GM04503 (cell line): ENCODE measurements at regions not wholly inside any gene's neighbourhood (a gene's known extent, or its start where the extent isn't known, plus 50 kb on each side); places are given as distances from the start of the nearest gene placed in this dataset.
A peak's percentile ranks its signal among the peaks of the same experiment; 100 is the strongest.

Experiments used
- DNase-seq: peaks from one replicate; pipeline ENCODE4 v3.0.0-alpha.2; 2012; ENCODE audit warnings: low read depth

GRCh38 chr7:79872176-79872575, 262.5 kb upstream of the GNAI1 start:
- no peak for DNase-seq

DNA sequence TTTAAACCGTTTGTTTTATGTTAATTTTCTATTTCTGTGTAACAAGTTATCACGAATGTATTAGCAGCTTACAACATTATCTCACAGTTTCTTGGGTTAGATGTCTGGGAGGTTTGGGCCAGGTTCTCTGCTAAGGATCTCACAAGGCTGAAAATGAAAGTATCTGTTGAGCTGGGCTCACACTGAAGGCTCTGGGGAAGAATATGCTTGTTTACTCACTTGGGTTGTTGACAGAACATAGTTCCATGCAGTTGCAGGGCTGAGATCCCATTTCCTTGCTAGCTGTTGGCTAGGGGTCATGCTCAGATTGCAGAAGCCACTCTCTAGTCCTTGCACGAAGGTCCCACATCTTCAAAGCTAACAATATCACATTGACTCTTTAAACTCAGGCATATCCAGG, 266.6 kb upstream of the GNAI1 start:
- DNase-seq, result no peak

GRCh38 chr7:79862447-79863210, 272.0 kb upstream of the GNAI1 start:
- no peak for DNase-seq

DNA sequence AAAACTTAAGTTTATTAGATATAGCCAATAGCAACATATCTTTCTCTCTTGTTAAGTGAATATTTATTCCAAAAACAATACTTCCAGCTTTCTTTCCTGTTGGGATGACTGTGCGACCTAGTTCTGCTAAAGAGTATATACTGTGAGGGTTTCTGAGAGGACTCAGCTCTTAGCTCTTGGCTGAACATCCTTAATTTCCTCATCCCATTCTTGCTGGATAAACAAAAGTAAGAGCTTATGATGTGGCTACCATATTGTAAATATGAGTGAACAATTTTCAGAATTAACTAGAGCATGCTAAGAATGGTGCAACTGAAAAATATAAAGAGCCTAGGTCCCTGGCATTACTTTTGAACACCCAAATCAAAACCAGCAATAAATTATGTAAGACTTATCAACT, 279.5 kb upstream of the GNAI1 start:
- DNase-seq, result no peak

- no peak for DNase-seq
Observed at GRCh38 chr7:79854621-79855020, 280.0 kb upstream of the GNAI1 start.

DNA sequence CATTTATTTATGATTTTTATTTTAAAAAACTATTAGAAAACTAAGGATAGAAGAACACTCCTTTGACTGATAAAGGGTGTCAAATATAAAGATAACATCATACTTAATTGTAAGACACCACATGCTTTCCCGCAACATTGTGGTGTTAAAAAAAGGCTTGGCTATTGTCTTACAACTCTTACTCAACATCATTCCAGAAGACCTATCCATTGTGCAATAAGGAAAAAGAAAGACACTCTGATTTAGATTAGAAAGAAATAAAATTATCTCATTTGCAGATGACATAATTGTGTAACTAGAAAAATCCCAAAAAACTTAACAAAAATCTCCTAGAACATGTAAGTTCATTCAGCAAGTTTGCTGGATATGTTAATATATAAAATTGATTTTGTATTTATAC, 296.7 kb upstream of the GNAI1 start:
- DNase-seq, result no peak

GRCh38 chr7:79833616-79834015, 301.0 kb upstream of the GNAI1 start:
- no peak for DNase-seq

- DNase-seq, result no peak
Observed at GRCh38 chr7:79828866-79829265, 305.8 kb upstream of the GNAI1 start.

GRCh38 chr7:79823246-79823951, 311.2 kb upstream of the GNAI1 start:
- peak; percentile 11 for DNase-seq

DNA sequence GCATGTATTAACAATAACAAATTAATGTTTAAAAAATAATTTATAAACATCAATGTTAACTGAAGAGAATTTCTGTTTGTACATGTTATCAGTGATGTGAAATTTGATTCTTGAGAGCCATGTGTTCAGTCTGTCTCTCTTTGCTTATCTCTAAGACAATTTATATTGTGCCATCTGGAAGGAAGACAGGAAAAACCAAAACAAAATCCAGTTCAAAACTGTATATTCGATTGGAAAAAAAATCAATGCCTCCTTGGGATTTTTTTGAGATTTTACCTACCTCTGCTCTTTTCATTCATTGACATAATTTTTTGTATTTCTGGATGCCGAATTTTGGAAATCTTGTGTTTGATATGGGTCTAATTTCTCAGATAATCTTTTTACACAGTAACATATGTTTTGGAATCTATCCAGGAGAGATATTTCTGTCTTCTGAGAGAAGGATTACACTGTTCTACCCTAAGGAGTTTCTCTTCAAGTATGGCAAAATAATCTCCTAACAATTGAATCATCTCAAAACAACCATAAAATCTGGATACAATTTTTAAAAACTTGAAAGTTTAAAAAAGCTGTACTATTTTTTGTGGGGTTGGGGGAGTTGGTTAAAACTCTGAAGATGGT, 311.9 kb upstream of the GNAI1 start:
- DNase-seq, result no peak

GRCh38 chr7:79820387-79820786, 314.2 kb upstream of the GNAI1 start:
- no peak for DNase-seq

DNA sequence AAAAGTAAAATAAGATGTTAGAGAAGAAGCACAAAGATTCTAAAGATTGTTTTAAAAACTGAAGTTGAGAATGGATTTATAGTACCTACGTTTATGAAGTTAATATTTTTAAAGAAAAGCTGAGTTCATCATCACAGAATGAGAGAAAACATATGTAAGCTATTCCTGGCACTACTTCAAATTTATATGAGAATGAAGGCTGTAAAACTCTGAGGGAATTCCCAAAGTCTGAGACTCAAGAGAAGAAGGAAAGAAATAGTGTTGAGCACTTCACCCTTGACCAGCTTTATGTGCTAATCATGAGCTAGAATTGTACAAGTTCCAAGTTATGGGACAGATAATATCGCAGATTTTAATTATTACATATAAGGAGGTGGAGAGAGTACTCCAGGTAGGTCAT, 323.7 kb upstream of the GNAI1 start:
- DNase-seq, result no peak

GRCh38 chr7:79806161-79806734, 328.4 kb upstream of the GNAI1 start:
- DNase-seq, result no peak

- no peak for DNase-seq
Observed at GRCh38 chr7:79790656-79791262, 337.3 kb upstream of the MAGI2 start.

DNA sequence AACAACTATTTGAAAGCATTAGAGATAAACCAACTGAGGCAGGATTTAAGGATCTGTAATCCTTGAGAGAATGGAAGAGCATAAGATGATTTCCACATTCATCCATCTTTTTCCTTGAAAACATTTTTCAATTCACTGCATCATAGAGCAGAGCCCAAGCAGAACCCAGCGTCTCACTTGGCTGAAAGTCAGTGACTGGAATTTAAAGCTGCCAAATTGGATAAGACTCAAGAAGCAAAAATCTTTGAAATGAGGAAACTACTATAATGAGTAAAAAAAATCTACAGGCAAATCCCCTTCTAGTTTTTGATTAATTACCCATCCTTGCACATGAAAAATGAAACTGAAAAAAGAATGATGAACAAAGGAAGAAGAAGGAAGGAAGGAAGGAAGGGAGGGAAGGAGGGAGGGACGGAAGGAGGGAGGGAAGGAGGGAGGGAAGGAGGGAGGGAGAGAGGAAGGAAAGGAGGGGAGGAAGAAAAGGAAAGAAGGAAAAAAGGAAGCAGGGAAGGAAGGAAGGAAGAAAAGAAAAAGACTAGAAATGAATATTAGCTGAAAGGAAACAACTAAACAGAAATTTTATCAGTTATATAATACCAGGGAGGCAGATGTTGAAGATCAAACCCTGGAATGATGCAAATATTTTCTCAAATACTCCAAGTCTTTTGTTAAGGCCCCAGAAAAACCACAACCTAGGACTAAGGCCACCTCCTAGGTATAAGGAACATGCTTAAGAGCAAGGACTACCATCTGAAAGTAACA, 336.3 kb upstream of the MAGI2 start:
- DNase-seq, result no peak

DNA sequence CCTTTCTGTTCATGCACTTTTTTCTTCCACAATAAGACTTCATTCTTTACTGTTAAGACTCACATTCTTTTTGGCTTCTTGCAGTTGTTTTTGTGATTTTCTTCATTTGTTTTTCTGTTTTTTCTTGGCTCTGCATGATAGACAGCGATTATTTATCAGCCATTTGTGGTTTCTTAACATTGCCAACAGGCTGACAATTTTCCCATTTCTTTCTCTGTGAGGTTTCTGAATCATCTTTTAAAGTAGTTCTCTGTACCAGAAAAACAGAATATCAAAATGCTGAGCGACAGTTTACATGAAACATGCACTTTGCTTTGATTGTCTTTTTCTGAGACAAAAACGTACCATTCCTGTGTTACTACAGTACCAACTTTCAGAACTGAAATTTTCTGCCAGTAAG, 334.2 kb upstream of the MAGI2 start:
- no peak for DNase-seq

DNA sequence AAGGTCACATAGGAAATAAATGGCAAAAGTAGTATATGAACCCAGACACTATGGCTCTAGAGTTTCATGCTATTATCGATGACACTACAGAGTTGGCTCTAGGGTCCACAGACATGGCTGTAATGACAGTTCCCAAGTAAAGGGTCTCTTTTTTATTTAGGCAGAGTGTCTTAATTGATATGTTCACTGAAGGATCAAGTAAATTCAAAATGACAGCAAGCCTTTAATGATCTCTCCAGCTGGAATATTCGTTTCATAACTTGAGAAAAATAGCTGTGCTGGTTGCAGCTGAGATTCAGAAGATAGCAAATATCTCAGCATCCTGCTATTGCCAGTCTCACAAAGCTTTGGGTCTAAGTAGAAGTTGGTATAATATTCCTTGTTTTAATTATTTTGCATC, 333.6 kb upstream of the MAGI2 start:
- DNase-seq, result no peak

DNA sequence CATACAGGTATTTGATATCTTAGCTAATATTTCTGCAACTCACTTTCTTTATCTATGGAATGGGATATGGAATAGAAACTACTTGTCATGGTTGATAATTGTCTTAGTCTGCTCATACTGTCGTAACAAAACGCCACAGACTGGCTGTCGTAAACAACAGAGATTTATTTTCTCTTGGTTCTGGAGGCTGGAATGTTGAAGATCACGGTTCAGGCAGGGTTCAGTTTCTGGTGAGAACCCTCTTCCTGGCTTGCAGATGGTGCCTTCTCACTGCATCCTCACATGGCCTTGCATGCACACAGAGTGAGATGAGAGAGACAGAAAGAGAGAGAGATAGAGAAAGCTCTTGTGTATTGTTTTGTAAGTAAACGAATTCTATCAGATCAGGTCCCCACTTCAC, 332.7 kb upstream of the MAGI2 start:
- no peak for DNase-seq

DNA sequence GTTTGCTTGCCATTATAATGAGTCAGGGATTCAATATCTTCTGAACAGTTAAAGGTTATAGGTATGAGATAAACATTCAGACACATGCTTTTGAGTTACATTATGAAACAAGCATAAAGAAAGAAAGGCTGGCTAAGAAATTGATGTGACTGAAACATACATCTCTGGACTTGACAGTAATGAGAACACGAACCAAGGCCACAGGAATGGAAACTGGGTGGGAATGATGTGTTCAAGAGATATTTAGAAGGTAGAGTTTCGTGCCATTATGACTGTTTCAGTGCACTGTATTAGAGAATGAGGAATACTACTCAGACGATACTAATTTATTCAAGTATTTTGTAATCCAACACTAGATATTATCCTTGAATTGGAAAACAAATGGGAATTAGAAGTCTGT, 332.1 kb upstream of the MAGI2 start:
- DNase-seq, result no peak

GRCh38 chr7:79782906-79783305, 329.4 kb upstream of the MAGI2 start:
- DNase-seq, result no peak

DNA sequence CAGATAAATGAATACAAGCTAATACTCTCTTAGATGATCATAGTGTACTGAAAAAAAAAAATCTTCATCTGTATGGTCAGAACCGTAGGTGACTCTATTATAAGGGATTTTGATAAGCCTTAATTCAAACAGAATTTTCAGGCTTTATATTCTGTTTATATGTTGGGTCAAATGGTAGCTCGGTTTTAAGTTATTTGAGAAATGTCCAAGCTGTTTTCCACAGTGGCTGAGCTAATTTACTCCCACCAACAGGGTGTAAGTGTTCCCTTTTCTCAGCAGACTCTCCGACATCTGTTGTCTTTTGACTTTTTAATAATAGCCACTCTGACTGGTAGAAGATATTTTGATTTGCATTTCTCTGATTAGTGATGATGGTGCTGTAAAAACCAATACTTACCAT, 328.8 kb upstream of the MAGI2 start:
- DNase-seq, result no peak

DNA sequence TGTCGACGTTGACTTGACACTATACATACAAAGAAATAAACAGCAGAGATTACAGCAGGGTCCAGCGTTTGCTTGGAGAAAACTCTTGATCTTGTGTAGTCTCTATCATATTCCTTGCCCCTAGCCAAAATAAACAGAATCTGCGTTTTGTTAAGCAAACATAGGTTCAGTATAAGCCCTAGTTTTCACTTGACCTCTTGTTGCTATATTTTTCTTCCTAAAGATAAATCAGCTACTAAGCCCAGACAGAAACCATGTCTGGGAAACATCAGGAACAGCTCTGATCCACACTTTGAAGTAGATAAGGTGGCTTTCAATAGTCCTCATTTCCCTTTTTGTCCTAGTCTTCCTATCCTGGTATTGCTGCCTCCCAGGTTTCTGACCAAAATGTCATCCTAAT, 328.2 kb upstream of the MAGI2 start:
- no peak for DNase-seq
